Panc1 (cell line): ENCODE measurements at regions not wholly inside any gene's neighbourhood (a gene's known extent, or its start where the extent isn't known, plus 50 kb on each side); places are given as distances from the start of the nearest gene placed in this dataset.

Experiments
- ATAC-seq: fragments of 200-7000 bp; cut with Tn5 transposase; 2 replicates; pipeline ENCODE4 v1.9.1; 2020; ENCODE audit warnings: mild to moderate bottlenecking, moderate library complexity
- BruUV-seq: library from RNA; stranded (reverse); fragments of 400-500 nt; replicated peaks from 2 replicates; lab custom pipeline; 2021; lab: Mats Ljungman, UMichigan
- CTCF ChIA-PET: fragments of 300-600 bp; sonication (Branson Sonifier 250); formaldehyde crosslinking; loops from one replicate; lab custom pipeline; 2022; ENCODE audit warnings: antibody characterized with exemption; lab: Charles Lee
- POLR2A ChIA-PET: fragments of 300-600 bp; sonication (Branson Sonifier 250); formaldehyde crosslinking; loops from one replicate; lab custom pipeline; 2022; ENCODE audit warnings: antibody characterized with exemption; lab: Charles Lee
- DNase-seq: peaks from one replicate; pipeline ENCODE4 v3.0.0-alpha.2; 2010; ENCODE audit warnings: low read depth, low spot score
- H3K27ac ChIP-seq: 2 replicates; pipeline ENCODE4 v1.5.1; 2011; ENCODE audit warnings: mild to moderate bottlenecking, low read length, inconsistent platforms
- H3K27me3 ChIP-seq: fragments of 200-500 bp; sonication (Bioruptor generic); 2 replicates; pipeline ENCODE4 v1.6.0; 2014; ENCODE audit warnings: low read length, inconsistent platforms; ENCODE audit not compliant: control insufficient read depth, insufficient read depth
- H3K36me3 ChIP-seq: fragments of 200-500 bp; sonication (Bioruptor generic); 2 replicates; pipeline ENCODE4 v1.5.1; 2014; ENCODE audit warnings: inconsistent platforms, mild to moderate bottlenecking, low read length, moderate library complexity; ENCODE audit not compliant: control insufficient read depth, insufficient read depth
- H3K4me1 ChIP-seq: 2 replicates; pipeline ENCODE4 v1.5.1; 2011; ENCODE audit warnings: inconsistent platforms, mild to moderate bottlenecking, low read length, moderate library complexity; ENCODE audit not compliant: control insufficient read depth, insufficient read depth
- H3K4me3 ChIP-seq, 2 experiments: 2 replicates each; pipeline ENCODE4 v1.5.1; 2011 to 2012; ENCODE audit warnings: low read depth in 2 of 2, low read length in 2 of 2, mild to moderate bottlenecking in 2 of 2, inconsistent platforms in 1 of 2, moderate library complexity in 1 of 2
- H3K9me3 ChIP-seq: fragments of 200-500 bp; sonication (Bioruptor generic); 2 replicates; pipeline ENCODE4 v1.5.1; 2014; ENCODE audit warnings: low read depth, mild to moderate bottlenecking, inconsistent platforms, low read length, moderate library complexity; ENCODE audit not compliant: control insufficient read depth, insufficient read depth
- POLR2AphosphoS5 ChIP-seq: IDR thresholded peaks from 2 replicates; pipeline ENCODE4 v1.6.1; 2012; ENCODE audit warnings: mild to moderate bottlenecking, low read depth, low read length, moderate library complexity
- SIN3A ChIP-seq: IDR thresholded peaks from 2 replicates; pipeline ENCODE4 v1.6.1; 2012; ENCODE audit warnings: low read depth, mild to moderate bottlenecking, low read length, moderate library complexity, borderline replicate concordance; ENCODE audit not compliant: insufficient read depth
- TCF7L2 ChIP-seq: IDR thresholded peaks from 2 replicates; pipeline ENCODE4 v1.6.1; 2011; ENCODE audit warnings: mild to moderate bottlenecking, low read depth, low read length, inconsistent platforms
- in situ Hi-C: cut with HindIII; loops from 2 replicates; pipeline ENCODE4 v1.10.0; 2016; ENCODE audit warnings: low sequenced_read_pairs, low pct_unique_long_range_greater_than_20kb
- intact Hi-C: fragments of 100-400 bp; cut with micrococcal nuclease; formaldehyde crosslinking; loops from one replicate; pipeline ENCODE4 v1.10.0; 2022; ENCODE audit not compliant: unreplicated experiment
- TF ChIP-seq, protein P1 (sequence below): fragments of 450-650 bp; IDR thresholded peaks from 2 replicates; pipeline ENCODE4 v1.5.1; 2017; ENCODE audit warnings: mild to moderate bottlenecking
- TF ChIP-seq, protein P2 (sequence below), 2 experiments: IDR thresholded peaks; 2 replicates each; pipeline ENCODE4 v1.6.1; 2011 to 2012; ENCODE audit warnings: low read depth in 2 of 2, control low read depth in 1 of 2, low read length in 1 of 2, mild to moderate bottlenecking in 1 of 2, moderate library complexity in 1 of 2; ENCODE audit not compliant: insufficient read depth in 1 of 2

DNA sequence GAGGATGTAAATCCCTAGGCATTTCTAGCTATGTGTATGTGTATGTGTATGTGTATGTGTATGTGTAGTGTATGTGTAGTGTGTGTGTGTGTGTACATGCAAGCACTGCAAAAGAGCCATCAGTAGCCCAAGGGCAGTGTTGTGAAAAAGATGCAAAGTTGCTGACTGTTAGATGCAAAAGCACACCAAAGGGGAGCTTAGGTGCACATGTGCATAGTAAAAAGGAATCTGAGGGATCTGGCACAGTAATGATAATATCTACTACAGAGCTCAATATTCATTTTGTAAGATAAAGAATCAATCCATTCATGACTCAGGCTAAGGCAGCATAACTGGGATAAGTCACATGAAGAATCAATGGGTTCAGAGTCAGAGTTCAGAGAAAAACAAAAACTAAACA is 80.2 kb downstream of the TMEM47 start:
- in situ Hi-C loops: no loop called here
- Histone ChIP-seq H3K9me3 (no peaks in the 10 kb centered on the region), H3K27me3 (no peaks in the 10 kb centered on the region), H3K36me3 (no peaks in the 10 kb centered on the region), H3K4me1 (no peaks in the 10 kb centered on the region), H3K4me3 (no peak overlapping the region), H3K27ac (no peak overlapping the region)
- DNase-seq: no peak
- ChIA-PET CTCF (no interaction called here), POLR2A (no interaction called here)
- BruUV-seq: no TSS peak
- TF ChIP-seq POLR2AphosphoS5 (no peak), TCF7L2 (no peak), SIN3A (no peak)
- TF ChIP-seq, protein P1, sequence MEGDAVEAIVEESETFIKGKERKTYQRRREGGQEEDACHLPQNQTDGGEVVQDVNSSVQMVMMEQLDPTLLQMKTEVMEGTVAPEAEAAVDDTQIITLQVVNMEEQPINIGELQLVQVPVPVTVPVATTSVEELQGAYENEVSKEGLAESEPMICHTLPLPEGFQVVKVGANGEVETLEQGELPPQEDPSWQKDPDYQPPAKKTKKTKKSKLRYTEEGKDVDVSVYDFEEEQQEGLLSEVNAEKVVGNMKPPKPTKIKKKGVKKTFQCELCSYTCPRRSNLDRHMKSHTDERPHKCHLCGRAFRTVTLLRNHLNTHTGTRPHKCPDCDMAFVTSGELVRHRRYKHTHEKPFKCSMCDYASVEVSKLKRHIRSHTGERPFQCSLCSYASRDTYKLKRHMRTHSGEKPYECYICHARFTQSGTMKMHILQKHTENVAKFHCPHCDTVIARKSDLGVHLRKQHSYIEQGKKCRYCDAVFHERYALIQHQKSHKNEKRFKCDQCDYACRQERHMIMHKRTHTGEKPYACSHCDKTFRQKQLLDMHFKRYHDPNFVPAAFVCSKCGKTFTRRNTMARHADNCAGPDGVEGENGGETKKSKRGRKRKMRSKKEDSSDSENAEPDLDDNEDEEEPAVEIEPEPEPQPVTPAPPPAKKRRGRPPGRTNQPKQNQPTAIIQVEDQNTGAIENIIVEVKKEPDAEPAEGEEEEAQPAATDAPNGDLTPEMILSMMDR: no peak
- TF ChIP-seq, protein P2, sequence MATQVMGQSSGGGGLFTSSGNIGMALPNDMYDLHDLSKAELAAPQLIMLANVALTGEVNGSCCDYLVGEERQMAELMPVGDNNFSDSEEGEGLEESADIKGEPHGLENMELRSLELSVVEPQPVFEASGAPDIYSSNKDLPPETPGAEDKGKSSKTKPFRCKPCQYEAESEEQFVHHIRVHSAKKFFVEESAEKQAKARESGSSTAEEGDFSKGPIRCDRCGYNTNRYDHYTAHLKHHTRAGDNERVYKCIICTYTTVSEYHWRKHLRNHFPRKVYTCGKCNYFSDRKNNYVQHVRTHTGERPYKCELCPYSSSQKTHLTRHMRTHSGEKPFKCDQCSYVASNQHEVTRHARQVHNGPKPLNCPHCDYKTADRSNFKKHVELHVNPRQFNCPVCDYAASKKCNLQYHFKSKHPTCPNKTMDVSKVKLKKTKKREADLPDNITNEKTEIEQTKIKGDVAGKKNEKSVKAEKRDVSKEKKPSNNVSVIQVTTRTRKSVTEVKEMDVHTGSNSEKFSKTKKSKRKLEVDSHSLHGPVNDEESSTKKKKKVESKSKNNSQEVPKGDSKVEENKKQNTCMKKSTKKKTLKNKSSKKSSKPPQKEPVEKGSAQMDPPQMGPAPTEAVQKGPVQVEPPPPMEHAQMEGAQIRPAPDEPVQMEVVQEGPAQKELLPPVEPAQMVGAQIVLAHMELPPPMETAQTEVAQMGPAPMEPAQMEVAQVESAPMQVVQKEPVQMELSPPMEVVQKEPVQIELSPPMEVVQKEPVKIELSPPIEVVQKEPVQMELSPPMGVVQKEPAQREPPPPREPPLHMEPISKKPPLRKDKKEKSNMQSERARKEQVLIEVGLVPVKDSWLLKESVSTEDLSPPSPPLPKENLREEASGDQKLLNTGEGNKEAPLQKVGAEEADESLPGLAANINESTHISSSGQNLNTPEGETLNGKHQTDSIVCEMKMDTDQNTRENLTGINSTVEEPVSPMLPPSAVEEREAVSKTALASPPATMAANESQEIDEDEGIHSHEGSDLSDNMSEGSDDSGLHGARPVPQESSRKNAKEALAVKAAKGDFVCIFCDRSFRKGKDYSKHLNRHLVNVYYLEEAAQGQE (IDR thresholded peaks at IDR 0.05; ENCODE audit: insufficient read depth in 1 of 2, low read depth in 2 of 2, low read length in 1 of 2): no peak
- intact Hi-C loops: no loop called here
- ATAC-seq: no peak

DNA sequence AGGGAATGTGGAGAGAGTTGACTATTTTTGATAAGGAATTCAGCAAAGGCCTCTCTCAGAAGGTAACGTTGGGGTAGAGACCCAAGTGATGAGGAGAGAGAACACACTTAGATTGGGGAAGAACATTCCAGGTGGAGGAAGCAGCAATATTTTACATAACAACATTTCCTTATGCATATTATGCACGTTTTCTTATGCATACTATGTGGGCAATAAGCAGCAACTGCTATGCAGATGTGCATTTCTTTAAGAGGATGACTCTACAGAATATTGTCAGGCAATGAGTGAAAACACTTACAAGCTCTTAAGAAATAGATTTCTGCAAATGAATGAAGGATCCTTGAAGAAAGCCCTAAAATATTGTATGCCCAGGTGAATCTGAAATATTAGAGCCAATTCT is 91.1 kb downstream of the TMEM47 start:
- no peaks in the 10 kb centered on the region for H3K36me3 ChIP-seq
- no peak for TF ChIP-seq TCF7L2
- TF ChIP-seq SIN3A: no peak
- TF ChIP-seq, protein P2 (IDR thresholded peaks at IDR 0.05; ENCODE audit: insufficient read depth in 1 of 2, low read depth in 2 of 2, low read length in 1 of 2): no peak
- TF ChIP-seq, protein P1: no peak
- TF ChIP-seq POLR2AphosphoS5: no peak
- intact Hi-C loops (no loop called here), in situ Hi-C loops (no loop called here)
- no peaks in the 10 kb centered on the region for H3K9me3 ChIP-seq
- ATAC-seq (no peak), DNase-seq (no peak)
- H3K27ac ChIP-seq: no peak overlapping the region
- no peak overlapping the region for H3K4me3 ChIP-seq
- no TSS peak for BruUV-seq
- POLR2A ChIA-PET: no interaction called here
- no peaks in the 10 kb centered on the region for H3K27me3 ChIP-seq
- no peaks in the 10 kb centered on the region for H3K4me1 ChIP-seq
- CTCF ChIA-PET: no interaction called here
